Dedifferentiated amniotic fluid mesenchymal stem cell (primary cell): ENCODE measurements at regions not wholly inside any gene's neighbourhood (a gene's known extent, or its start where the extent isn't known, plus 50 kb on each side); places are given as distances from the start of the nearest gene placed in this dataset.
A peak's percentile ranks its signal among the peaks of the same experiment; 100 is the strongest.
"Not testable (repeated sequence)": the region's sequence is repeated elsewhere in the genome, so short reads cannot be mapped to it uniquely, and the experiment has no call there.

Source experiments
- DNase-seq: peaks from one replicate; pipeline ENCODE4 v3.0.0-alpha.2; 2016; ENCODE audit errors: extremely low spot score

GRCh38 chr13:64684685-64685431 is 2545.3 kb downstream of the PCDH9 start:
- DNase-seq = peak; percentile 43

DNA sequence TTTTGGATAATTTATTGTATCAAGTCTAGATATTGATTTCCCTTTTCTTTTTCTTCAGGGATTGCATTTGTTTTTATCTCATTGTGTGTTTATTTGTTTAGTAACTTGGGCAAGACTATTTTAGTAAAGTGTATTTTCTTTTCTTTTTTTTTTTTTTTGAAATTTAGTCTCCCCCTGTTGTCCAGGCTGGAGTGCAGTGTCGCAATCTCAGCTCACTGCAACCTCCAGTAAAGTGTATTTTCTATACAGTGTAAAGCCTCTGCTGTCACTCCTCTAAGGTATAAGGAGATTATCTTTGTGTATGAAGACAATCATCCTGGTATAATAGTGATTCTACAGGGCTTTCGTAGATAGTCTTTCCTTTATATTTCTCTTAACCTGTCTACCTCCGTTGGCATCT is 2546.0 kb downstream of the PCDH9 start:
- DNase-seq = no peak

DNA sequence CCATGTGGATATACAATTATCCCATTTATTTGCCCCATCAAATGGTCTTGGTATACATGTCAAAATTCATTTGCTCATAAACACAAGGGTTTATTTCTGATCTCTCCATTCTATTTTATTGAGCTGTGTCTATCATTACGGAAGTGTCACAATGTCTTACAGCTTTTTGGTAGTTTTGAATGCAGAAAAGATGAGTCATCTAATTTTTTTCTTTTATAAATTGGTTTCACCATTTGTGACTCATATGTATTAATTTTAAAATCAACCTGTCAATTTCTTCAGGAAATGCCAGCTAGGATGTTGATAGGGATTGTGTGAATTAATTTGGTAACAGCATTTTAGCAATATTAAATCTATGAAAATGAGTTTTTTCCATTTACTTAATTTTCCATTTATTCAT is 2549.4 kb downstream of the PCDH9 start:
- no peak for DNase-seq

- DNase-seq = peak; percentile 54
Observed at GRCh38 chr13:64675255-64675892, 2554.8 kb downstream of the PCDH9 start.

GRCh38 chr13:64674126-64674525 is 2556.0 kb downstream of the PCDH9 start:
- DNase-seq = no peak

GRCh38 chr13:64672751-64673150 is 2557.4 kb downstream of the PCDH9 start:
- no peak for DNase-seq

GRCh38 chr13:64662887-64663593 is 2567.1 kb downstream of the PCDH9 start:
- DNase-seq = no peak

- no peak for DNase-seq
Observed at GRCh38 chr13:64648293-64648692, 2581.8 kb downstream of the PCDH9 start.

- DNase-seq = no peak
Observed at GRCh38 chr13:64643066-64643465, 2587.1 kb downstream of the PCDH9 start.

- DNase-seq = no peak
Observed at GRCh38 chr13:64640002-64640401, 2590.1 kb downstream of the PCDH9 start.

GRCh38 chr13:64639206-64639605 is 2590.9 kb downstream of the PCDH9 start:
- no peak for DNase-seq

- no peak for DNase-seq
Observed at GRCh38 chr13:64633948-64634347, 2596.2 kb downstream of the PCDH9 start.

DNA sequence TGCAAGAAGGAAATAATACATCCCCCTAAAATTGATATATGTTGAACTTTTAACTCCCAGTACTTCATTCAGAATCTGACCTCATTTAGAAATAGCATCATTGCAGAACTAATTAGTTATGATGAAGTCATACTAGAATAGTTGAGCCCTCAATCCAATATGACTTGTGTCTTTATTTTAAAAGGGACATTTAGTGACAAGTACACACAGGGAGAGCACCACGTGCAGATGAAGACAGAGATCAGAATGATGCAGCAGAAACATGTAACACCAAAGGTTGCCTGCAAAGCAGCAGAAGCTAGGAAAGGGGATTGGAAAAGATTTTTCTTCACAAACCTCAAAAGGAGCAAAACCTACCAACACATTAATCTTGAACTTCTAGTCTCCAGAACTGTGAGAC is 2602.5 kb downstream of the PCDH9 start:
- DNase-seq = no peak

DNA sequence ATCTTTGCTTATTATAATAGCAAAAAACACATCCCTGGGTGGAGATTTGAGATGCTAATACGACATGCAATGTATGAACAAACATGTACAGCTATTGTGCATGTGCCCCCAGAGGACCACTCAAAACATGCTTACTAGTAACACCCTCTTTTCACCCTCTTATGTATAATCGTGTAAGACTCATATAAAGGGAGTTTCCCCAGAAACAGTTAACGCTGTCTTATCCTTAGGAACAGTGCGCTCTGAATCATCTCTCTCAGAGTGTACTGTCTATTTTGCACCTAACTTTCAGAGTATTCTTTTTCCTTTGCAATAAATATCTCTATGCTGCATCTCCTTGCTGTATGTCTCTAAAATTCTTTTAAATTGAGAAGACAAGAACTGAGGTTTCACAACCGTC is 2604.0 kb downstream of the PCDH9 start:
- no peak for DNase-seq

GRCh38 chr13:64617231-64617630 is 2612.9 kb downstream of the PCDH9 start:
- no peak for DNase-seq

DNA sequence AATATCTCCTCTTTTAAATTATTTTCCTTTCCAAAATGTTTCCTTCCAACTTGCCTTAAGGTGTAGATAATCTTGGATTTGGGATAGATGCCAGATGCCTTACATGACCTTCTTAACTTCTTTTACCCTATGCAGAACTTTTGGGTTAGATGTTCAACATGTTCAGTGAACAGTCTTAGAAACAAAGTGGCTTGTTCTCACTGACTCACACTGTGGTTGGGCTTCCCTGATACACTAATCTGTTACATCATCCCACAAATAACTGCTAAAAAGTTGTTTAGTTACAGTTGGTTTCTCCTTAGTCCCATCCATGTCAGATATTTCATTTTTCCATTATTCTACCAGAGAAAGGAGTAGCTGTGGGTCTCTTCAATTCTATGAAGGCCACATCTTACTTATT is 2638.2 kb downstream of the PCDH9 start:
- peak; percentile 17 for DNase-seq

DNA sequence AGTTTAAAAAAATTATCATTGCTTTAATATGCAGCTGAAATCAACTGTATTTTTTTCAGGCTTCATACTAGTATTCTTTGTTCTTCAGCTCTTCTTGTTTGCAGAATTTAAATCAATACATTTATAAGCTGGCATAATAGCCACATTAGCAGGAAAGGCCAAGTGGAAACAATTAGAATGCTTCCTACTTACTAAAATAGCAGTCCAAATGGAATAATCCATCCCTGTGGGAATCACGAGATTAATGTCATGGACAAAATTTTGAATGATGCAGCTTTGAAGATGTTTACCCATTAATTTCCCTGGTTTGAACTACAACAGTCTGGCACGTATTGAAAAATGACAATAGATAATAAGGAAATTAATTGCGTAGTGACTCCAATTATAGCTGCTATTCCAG is 2650.8 kb downstream of the PCDH9 start:
- DNase-seq = no peak

DNA sequence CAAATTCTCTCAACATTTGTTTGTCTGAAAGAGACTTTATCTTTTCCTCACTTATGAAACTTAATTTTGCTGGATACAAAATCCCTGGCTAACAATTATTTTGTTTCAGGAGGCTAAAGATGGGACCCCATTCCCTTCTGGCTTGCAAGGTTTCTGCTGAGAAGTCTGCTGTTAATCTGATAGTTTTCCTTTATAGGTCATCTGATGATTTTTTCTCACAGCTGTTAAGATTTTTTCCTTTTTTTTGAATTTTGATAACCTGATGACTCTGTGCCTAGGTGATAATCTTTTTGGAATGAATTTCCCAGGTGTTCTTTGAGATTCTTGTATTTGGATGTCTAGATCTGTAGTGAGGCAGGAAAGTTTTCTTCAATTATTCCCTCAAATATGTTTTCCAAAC is 2661.4 kb downstream of the PCDH9 start:
- DNase-seq = no peak

DNA sequence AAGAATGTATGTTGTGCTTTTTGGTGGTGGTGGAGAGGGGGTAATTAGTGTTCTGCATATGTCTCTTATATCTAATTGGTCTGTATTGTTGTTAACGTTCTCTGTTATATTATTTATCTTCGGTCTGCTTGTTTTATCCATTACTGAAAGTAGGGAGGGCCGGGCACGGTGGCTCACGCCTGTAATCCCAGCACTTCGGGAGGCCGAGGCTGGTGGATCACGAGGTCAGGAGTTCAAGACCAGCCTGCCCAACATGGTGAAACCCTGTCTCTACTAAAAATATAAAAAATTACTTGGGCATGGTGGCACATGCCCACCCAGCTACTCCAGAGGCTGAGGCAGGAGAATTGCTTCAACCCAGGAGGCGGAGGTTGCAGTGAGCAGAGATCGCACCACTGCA is 2672.1 kb downstream of the PCDH9 start:
- not testable (repeated sequence) for DNase-seq

GRCh38 chr13:64556376-64556775 is 2673.8 kb downstream of the PCDH9 start:
- DNase-seq = peak; percentile 76

GRCh38 chr13:64553411-64554129 is 2676.6 kb downstream of the PCDH9 start:
- no peak for DNase-seq

- peak; percentile 35 for DNase-seq
Observed at GRCh38 chr13:64551755-64552154, 2678.4 kb downstream of the PCDH9 start.
